ENCODE measurements at regions not wholly inside any gene's neighbourhood (a gene's known extent, or its start where the extent isn't known, plus 50 kb on each side); places are given as distances from the start of the nearest gene placed in this dataset.
"Not testable (repeated sequence)": the region's sequence is repeated elsewhere in the genome, so short reads cannot be mapped to it uniquely, and the experiment has no call there.

DNA sequence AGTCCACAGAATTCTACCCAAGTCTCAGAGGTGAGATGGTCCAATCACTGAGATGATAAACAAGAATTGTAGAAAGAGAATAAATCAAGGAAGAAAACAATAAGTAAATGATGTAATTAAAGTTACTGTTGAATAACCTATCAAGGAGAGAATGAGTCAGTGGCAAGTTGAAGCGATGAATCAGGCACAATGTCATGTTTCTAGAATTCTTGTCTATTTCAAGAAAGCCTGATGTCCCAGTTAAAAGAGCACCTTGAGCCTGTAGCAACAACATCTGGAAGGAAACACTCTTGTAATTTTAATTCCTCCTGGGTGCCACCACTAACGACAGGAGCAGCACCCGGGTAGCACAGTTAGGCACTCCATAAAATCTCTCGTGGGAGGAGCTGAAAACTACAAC, 67.9 kb upstream of the SLC35C1 start:
- no peak for DNase-seq (ENCODE audit: low spot score in 2 of 2)
- no peak overlapping the region for H3K4me3 ChIP-seq (ENCODE audit: low read depth, poor library complexity, severe bottlenecking)
- intact Hi-C loops (cut with DNase I; ENCODE audit: low total_unique reads): no loop called here
- WGBS, 2 donors: 35 to 42% methylated on average over 4 of the region's 4 CpGs
- TF ChIP-seq CTCF (IDR thresholded peaks at IDR 0.05) (no peak), POLR2A (IDR thresholded peaks at IDR 0.05) (no peak)

DNA sequence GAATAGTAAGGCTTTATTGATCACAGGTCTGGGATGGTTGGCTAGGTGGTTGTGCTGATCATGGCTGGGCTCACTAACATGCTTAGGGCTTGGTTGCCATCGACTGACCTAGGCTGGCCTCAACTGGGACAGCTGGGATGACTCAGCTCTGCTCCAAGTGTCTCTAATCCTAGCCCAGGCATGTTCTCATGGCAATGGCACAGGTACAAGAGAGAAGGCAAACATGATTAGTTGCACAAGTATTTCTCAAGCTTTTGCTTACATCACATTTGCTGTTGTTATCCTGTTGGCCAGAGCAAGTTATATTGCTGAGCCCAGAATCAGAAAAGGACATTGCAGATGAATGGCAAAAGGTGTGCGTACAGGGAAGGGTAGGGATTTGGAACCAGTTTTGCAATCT, 68.5 kb upstream of the SLC35C1 start:
- intact Hi-C loops (cut with DNase I; ENCODE audit: low total_unique reads): no loop called here
- no peak overlapping the region for H3K4me3 ChIP-seq (ENCODE audit: low read depth, poor library complexity, severe bottlenecking)
- peak in 1 of 2 donors; percentile 67 for DNase-seq (ENCODE audit: low spot score in 2 of 2)
- no peak for TF ChIP-seq POLR2A (IDR thresholded peaks at IDR 0.05)
- TF ChIP-seq CTCF (IDR thresholded peaks at IDR 0.05): no peak
- WGBS, 2 donors: 37 to 44% methylated on average over 2 of the region's 2 CpGs

GRCh38 chr11:45733176-45733575, 67.8 kb upstream of the CHST1 start:
- no peak overlapping the region for H3K4me3 ChIP-seq (ENCODE audit: low read depth, poor library complexity, severe bottlenecking)
- 21 to 22% methylated on average over 1 of the region's 1 CpG for WGBS, 2 donors
- DNase-seq (ENCODE audit: low spot score in 2 of 2): no peak
- TF ChIP-seq CTCF (IDR thresholded peaks at IDR 0.05) (no peak), POLR2A (IDR thresholded peaks at IDR 0.05) (no peak)
- intact Hi-C loops (cut with DNase I; ENCODE audit: low total_unique reads): no loop called here

DNA sequence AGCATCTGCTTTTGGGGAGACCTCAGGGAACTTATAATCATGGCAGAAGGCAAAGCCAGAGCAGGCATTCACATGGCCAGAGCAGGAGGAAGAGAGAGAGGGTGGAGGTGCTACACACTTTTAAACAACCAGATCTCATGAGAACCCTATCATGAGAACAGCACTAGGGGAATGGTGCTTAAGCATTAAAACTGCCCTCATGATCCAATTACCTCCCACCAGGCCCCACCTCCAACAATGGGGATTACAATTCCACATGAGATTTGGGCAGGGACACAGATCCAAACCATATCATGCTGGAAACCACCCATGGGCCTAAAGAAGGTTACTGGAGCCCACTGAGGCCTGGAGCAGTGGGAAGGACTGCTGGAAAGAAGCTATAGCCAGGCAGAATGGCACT, 66.9 kb upstream of the CHST1 start:
- no peak for DNase-seq (ENCODE audit: low spot score in 2 of 2)
- no peak for TF ChIP-seq CTCF (IDR thresholded peaks at IDR 0.05)
- no peak for TF ChIP-seq POLR2A (IDR thresholded peaks at IDR 0.05)
- H3K4me3 ChIP-seq (ENCODE audit: low read depth, poor library complexity, severe bottlenecking): no peak overlapping the region
- intact Hi-C loops (cut with DNase I; ENCODE audit: low total_unique reads): no loop called here

DNA sequence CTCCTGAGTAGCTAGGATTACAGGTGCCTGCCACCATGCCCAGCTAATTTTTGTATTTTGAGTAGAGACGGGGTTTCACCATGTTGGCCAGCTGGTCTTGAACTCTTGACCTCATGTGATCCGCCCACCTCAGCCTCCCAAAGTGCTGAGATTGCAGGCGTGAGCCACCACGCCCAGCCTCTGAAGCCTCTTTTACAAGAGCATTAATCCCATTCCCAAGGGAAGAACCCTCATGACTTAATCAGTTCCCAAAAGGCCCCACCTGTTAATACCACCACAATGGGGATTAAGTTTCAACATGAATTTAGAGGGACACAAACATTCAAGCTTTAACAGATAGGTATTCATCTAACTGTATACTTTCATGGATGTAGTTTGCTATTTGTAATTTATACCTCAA, 65.7 kb upstream of the CHST1 start:
- DNase-seq (ENCODE audit: low spot score in 2 of 2): peak in 1 of 2 donors; percentile 56
- H3K4me3 ChIP-seq (ENCODE audit: low read depth, poor library complexity, severe bottlenecking); intact Hi-C loops (cut with DNase I; ENCODE audit: low total_unique reads): not testable (repeated sequence)
- 87 to 89% methylated on average over 4 of the region's 4 CpGs for WGBS, 2 donors

DNA sequence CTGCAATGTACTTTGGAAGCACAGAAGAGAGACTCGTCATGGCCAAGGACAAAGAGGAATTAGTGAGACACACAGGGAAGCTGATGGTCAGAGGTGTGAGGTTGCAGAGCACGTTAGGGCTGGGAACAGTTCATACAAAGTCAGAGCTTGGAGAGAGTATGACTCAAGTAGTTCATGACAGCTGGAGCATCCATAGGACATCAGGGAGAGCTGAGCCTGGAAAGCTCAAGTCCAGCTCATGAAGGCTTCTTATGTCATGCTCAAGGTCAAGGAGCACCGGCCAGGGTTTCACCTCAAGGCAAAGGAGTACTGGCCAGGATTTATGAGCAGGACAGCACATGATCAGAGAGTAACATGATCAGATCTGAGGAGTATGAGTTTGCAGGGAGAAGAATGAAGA, 64.6 kb upstream of the CHST1 start:
- 80 to 87% methylated on average over 3 of the region's 3 CpGs for WGBS, 2 donors

More for the DNA sequence above, 64.6 kb upstream of the CHST1 start:
- peak in 1 of 2 donors; percentile 31 for DNase-seq (ENCODE audit: low spot score in 2 of 2)
- H3K4me3 ChIP-seq (ENCODE audit: low read depth, poor library complexity, severe bottlenecking): no peak overlapping the region
- intact Hi-C loops (cut with DNase I; ENCODE audit: low total_unique reads): no loop called here
- TF ChIP-seq POLR2A (IDR thresholded peaks at IDR 0.05) (no peak), CTCF (IDR thresholded peaks at IDR 0.05) (no peak)
